Body of pancreas (tissue), 4 donors: ENCODE measurements at regions not wholly inside any gene's neighbourhood (a gene's known extent, or its start where the extent isn't known, plus 50 kb on each side); places are given as distances from the start of the nearest gene placed in this dataset.

Experiments used
- POLR2A ChIP-seq, 3 donors: fragments of 450-650 bp; IDR thresholded peaks; one replicate each; pipeline ENCODE4 v1.6.1; 2016; ENCODE audit warnings: antibody characterized with exemption in 3 of 3, mild to moderate bottlenecking in 2 of 3
- TF ChIP-seq, protein P1 (sequence below), 7 experiments: fragments of 450-650 bp in 4 of 7; fragments of 200-600 bp in 3 of 7; sonication (generic) in 3 of 7; IDR thresholded peaks; one replicate each; pipeline ENCODE4 v1.5.1; 2016 to 2019; ENCODE audit warnings: antibody characterized with exemption in 7 of 7

DNA sequence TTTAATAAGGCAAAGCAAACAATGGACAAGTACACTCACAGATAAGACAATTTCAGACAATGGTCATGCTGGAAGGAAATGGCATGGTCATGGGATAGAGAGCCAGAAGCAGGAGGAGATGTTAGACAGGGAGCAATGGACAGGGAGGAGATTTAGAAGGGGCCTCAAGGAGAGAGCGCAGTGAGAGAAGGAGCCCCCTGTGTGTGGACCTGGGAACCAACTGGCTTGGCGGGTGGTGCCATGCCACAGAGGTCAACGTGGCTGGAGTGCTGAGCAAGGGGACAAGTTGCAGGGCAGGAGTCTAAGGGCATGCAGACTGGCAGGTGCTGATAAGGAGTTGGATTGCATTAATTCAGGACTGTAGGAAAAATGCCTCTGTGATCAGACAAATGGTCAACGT lies 75.3 kb upstream of the UQCRFS1 start:
- TF ChIP-seq POLR2A (IDR thresholded peaks at IDR 0.05), result no peak
- TF ChIP-seq, protein P1, sequence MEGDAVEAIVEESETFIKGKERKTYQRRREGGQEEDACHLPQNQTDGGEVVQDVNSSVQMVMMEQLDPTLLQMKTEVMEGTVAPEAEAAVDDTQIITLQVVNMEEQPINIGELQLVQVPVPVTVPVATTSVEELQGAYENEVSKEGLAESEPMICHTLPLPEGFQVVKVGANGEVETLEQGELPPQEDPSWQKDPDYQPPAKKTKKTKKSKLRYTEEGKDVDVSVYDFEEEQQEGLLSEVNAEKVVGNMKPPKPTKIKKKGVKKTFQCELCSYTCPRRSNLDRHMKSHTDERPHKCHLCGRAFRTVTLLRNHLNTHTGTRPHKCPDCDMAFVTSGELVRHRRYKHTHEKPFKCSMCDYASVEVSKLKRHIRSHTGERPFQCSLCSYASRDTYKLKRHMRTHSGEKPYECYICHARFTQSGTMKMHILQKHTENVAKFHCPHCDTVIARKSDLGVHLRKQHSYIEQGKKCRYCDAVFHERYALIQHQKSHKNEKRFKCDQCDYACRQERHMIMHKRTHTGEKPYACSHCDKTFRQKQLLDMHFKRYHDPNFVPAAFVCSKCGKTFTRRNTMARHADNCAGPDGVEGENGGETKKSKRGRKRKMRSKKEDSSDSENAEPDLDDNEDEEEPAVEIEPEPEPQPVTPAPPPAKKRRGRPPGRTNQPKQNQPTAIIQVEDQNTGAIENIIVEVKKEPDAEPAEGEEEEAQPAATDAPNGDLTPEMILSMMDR (IDR thresholded peaks at IDR 0.05), result no peak
